Stimulated activated CD8-positive, alpha-beta memory T cell treated with anti-CD3 and anti-CD28 coated beads, Interleukin-12 subunit alpha, Interleukin-12 subunit beta, amount 100 ng/mL, for 1 hour (primary cell): ENCODE measurements at regions not wholly inside any gene's neighbourhood (a gene's known extent, or its start where the extent isn't known, plus 50 kb on each side); places are given as distances from the start of the nearest gene placed in this dataset.
"Not testable (repeated sequence)": the region's sequence is repeated elsewhere in the genome, so short reads cannot be mapped to it uniquely, and the experiment has no call there.

Experiments
- DNase-seq: peaks from one replicate; pipeline ENCODE4 v3.0.0-alpha.2; 2020; ENCODE audit warnings: low read depth

- no peak for DNase-seq
Observed at GRCh38 chr3:168975576-168975975, 687.9 kb downstream of the MECOM start.

- no peak for DNase-seq
Observed at GRCh38 chr3:168974617-168975403, 688.7 kb downstream of the MECOM start.

- no peak for DNase-seq
Observed at GRCh38 chr3:168973897-168974296, 689.6 kb downstream of the MECOM start.

DNA sequence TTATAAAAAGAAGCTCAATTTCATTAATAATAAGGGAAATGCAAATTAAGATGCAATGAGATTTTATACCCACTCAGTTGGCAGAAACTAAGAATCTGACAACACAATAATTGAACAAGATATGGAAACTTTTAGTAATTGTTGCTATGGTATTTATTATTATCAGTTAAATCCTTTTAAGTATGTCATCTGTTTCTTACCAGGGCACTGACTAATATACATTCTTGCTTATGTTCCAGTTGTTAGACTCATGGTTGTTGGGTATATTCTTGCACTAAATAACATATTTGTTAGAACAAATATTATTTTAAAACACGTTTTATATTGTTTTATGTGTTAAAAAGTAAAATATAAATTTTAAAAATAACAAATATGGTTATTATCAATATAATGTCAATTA, 690.3 kb downstream of the MECOM start:
- DNase-seq: no peak

DNA sequence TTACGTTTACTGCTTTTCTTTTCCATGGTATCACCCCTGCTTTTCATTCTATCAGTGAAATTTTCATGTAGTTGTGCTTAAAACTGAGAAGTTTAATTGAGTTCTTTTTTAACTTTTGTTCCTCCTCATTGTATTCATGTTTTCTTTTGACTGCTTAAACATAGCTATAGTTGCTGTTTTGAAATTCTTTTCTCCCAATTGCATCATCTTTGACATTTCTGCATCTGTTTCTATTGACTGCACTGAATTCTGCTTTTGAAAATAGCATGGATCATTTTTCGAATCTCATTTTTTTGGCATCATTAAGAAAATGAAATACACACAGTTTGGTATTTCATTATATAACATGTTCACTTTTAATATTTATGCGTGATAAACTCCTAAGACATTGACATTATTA, 694.9 kb downstream of the MECOM start:
- no peak for DNase-seq

- no peak for DNase-seq
Observed at GRCh38 chr3:168964736-168965135, 698.8 kb downstream of the MECOM start.

- no peak for DNase-seq
Observed at GRCh38 chr3:168961271-168961670, 702.2 kb downstream of the MECOM start.

GRCh38 chr3:168959731-168960130, 703.8 kb downstream of the MECOM start:
- DNase-seq: no peak

GRCh38 chr3:168958466-168958865, 705.0 kb downstream of the MECOM start:
- no peak for DNase-seq

GRCh38 chr3:168956076-168956475, 707.4 kb downstream of the MECOM start:
- no peak for DNase-seq

- no peak for DNase-seq
Observed at GRCh38 chr3:168952551-168952950, 711.0 kb downstream of the MECOM start.

GRCh38 chr3:168951884-168952283, 711.6 kb downstream of the MECOM start:
- no peak for DNase-seq

- DNase-seq: no peak
Observed at GRCh38 chr3:168951368-168951767, 712.1 kb downstream of the MECOM start.

- no peak for DNase-seq
Observed at GRCh38 chr3:168950622-168951021, 712.9 kb downstream of the MECOM start.

DNA sequence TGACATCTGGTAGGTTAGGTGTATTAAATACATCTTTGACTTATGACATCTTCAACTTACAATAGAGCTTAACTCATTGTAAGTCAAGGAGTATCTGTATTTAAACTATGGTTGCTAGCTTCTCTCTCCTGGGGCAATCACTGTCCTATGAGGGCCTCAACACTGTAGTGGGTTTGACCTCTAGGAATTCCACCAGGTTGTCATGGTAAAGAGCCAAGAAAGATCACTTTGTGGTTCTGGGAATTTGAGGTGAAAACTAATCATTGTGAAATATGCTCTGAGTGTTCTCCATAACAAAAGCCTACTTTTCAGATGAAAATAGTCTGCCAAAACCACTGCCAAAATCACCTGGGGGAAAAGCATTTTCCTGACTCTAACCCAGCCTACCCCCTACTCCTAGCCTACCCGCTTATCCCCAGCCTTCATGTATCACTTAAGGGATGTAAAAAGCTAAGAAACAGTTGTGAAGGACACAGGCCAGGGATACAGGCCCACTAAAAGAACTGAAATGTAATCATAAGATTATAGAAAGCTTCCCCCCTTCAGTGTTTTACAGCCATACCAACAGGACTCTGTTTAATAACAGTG, 723.8 kb downstream of the MECOM start:
- no peak for DNase-seq

GRCh38 chr3:168933614-168934013, 729.9 kb downstream of the MECOM start:
- no peak for DNase-seq

GRCh38 chr3:168929997-168930396, 733.5 kb downstream of the MECOM start:
- DNase-seq: not testable (repeated sequence)

DNA sequence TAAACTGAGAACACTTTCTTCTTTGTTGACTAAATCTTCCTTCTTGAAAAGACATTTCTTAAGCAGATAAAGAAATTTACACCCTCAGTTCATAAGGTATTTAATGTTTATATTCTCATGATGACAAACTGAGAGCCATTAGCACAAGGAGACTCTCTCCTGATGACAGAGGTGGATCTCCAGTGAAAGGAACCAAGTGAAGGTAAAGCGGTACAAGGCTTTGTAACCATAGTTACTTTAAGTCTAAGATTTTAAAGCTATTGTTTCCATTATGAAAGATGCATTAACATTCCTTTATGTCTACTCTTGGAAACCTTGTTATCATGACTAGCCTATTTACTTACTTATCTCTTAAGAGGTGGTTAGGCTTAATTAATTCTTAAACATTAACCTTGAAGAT, 737.1 kb downstream of the MECOM start:
- DNase-seq: no peak

GRCh38 chr3:168925568-168925967, 737.9 kb downstream of the MECOM start:
- DNase-seq: no peak

- DNase-seq: no peak
Observed at GRCh38 chr3:168914662-168915061, 748.9 kb downstream of the MECOM start.

- no peak for DNase-seq
Observed at GRCh38 chr3:168909260-168909659, 754.3 kb downstream of the MECOM start.

- DNase-seq: no peak
Observed at GRCh38 chr3:168895419-168895818, 768.1 kb downstream of the MECOM start.

DNA sequence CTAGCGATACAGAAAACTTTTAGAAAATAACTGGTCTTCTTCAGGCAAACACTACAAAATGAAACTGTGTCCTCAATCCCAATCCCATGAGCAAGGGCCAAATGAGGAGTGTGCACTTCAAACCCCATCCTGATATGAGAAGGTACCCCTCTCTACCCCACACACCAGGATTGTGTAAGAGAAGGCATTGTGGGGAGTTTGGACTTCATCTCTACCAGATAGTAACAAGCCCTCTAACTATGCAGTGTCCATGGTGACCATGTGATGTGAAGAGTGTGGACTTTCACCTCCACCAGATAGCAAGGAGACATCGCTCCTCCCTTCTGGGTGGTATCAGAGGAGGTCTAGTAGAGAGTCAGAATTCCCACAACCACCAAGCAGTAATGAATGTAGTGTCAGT, 769.3 kb downstream of the MECOM start:
- no peak for DNase-seq

DNA sequence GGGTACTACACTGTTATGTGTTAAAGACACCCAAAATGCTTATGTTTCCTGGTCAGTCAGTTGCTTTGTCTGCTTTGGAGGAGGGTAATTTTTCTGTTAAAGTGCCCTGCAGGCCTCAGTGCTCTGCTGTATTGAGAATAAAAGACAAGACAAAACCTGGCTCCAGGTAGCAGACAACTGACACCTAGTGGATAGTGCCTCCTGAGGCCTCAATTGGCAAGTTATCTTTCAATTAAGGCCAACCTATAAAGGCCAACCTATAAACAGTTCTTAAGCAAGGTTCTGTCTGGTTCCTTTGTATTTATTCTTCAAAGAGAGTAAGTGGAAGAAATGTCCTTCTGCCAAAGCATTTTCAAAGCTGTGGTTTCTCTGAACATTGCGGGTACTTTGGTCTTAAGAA, 773.8 kb downstream of the MECOM start:
- no peak for DNase-seq
